CD4-positive, alpha-beta T cell (primary cell): ENCODE measurements at regions not wholly inside any gene's neighbourhood (a gene's known extent, or its start where the extent isn't known, plus 50 kb on each side); places are given as distances from the start of the nearest gene placed in this dataset.

ENCODE experiments used
- ATAC-seq: fragments of 200-7000 bp; cut with Tn5 transposase; one replicate; pipeline ENCODE4 v1.10.0; 2022; ENCODE audit warnings: mild to moderate bottlenecking; ENCODE audit not compliant: poor library complexity
- CTCF ChIA-PET: fragments of 350-600 bp; sonication (Branson Sonifier 250); formaldehyde crosslinking; loops from one replicate; lab custom pipeline; 2021; ENCODE audit warnings: antibody characterized with exemption, inconsistent platforms; lab: Charles Lee
- POLR2A ChIA-PET: fragments of 350-600 bp; sonication (Branson Sonifier 250); formaldehyde crosslinking; loops from one replicate; lab custom pipeline; 2021; ENCODE audit warnings: antibody characterized with exemption, inconsistent platforms; lab: Charles Lee
- DNase-seq, 14 experiments: peaks; one replicate each; pipeline ENCODE4 v3.0.0-alpha.2; 2013 to 2020; ENCODE audit warnings: mixed read lengths in 2 of 14
- H3K27ac ChIP-seq, 2 donors: one replicate each; pipeline versions ENCODE4 v1.5.1 to v1.7.0; 2013; ENCODE audit warnings: low read length in 2 of 2, low read depth in 1 of 2, mild to moderate bottlenecking in 1 of 2
- H3K27me3 ChIP-seq, 2 experiments: 1 replicate in 1 of 2; 2 replicates in 1 of 2; pipeline versions ENCODE4 v1.6.1 to v1.7.0; 2013; ENCODE audit warnings: low read length in 2 of 2, control low read depth in 1 of 2, mild to moderate bottlenecking in 1 of 2, moderate library complexity in 1 of 2; ENCODE audit not compliant: insufficient read depth in 2 of 2, control insufficient read depth in 1 of 2
- H3K36me3 ChIP-seq: one replicate; pipeline ENCODE4 v1.6.1; 2013; ENCODE audit warnings: low read length, control low read depth; ENCODE audit not compliant: insufficient read depth
- H3K4me1 ChIP-seq: one replicate; pipeline ENCODE4 v1.6.1; 2013; ENCODE audit warnings: low read length, control low read depth; ENCODE audit not compliant: insufficient read depth
- H3K4me3 ChIP-seq: one replicate; pipeline ENCODE4 v1.5.1; 2013; ENCODE audit warnings: mild to moderate bottlenecking, low read length, moderate library complexity
- H3K9me3 ChIP-seq, 2 experiments: 1 replicate in 1 of 2; 2 replicates in 1 of 2; pipeline versions ENCODE4 v1.6.1 to v1.7.0; 2013; ENCODE audit warnings: low read length in 2 of 2, mild to moderate bottlenecking in 2 of 2, control low read depth in 1 of 2, moderate library complexity in 1 of 2; ENCODE audit not compliant: control insufficient read depth in 1 of 2, insufficient read depth in 1 of 2
- H3K27ac Mint-ChIP-seq: one replicate; pipeline ENCODE4 v1.8.0; 2020; ENCODE audit warnings: mixed read lengths
- H3K27me3 Mint-ChIP-seq: one replicate; pipeline ENCODE4 v1.8.0; 2021; ENCODE audit warnings: mixed read lengths
- H3K36me3 Mint-ChIP-seq: one replicate; pipeline ENCODE4 v1.8.0; 2021; ENCODE audit warnings: low read depth, mixed read lengths
- H3K4me1 Mint-ChIP-seq: one replicate; pipeline ENCODE4 v1.8.0; 2021; ENCODE audit warnings: low read depth, mixed read lengths
- H3K4me3 Mint-ChIP-seq: one replicate; pipeline ENCODE4 v1.8.0; 2020; ENCODE audit warnings: mild to moderate bottlenecking, mixed read lengths
- H3K9me3 Mint-ChIP-seq: one replicate; pipeline ENCODE4 v1.8.0; 2020; ENCODE audit warnings: mixed read lengths
- intact Hi-C, 2 experiments: fragments of 100-400 bp; cut with DNase I in 1 of 2; cut with micrococcal nuclease in 1 of 2; formaldehyde crosslinking; loops; one replicate each; pipeline versions ENCODE4 v1.15.1 to v1.9.0; 2023 to 2025; cut with DNase I, micrococcal nuclease
- TF ChIP-seq, protein P1 (sequence below): fragments of 200-600 bp; IDR thresholded peaks from one replicate; pipeline ENCODE4 v1.8.0; 2022; ENCODE audit warnings: antibody characterized with exemption, mild to moderate bottlenecking

DNA sequence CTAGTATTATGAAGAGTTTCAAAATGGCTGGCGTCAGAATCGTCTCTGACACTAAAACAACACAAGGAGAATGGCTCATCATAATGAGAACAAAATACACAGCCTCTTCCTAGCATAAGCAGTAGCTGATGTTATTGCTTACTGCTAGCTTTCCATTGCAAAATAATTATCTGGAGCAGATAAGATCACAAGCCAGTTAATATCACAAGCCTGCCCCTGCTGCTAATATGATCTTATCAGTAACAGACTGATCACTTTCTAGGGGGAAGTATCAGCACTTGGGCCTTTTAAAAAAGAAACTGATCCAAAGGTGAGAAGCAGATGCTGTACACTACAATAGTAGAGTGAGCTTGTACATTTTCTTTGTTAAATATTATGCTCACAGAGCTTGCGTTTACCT is 554.8 kb upstream of the PABPC4L start:
- H3K4me1 ChIP-seq, result no peaks in the 10 kb centered on the region
- H3K4me3 ChIP-seq, result no peak overlapping the region
- ChIA-PET POLR2A (no interaction called here), CTCF (no interaction called here)
- H3K36me3 Mint-ChIP-seq, result no peaks in the 10 kb centered on the region
- H3K9me3 ChIP-seq, result no peaks in the 10 kb centered on the region
- intact Hi-C loops, result no loop called here
- H3K27me3 Mint-ChIP-seq, result no peaks in the 10 kb centered on the region
- no peak overlapping the region for H3K27ac Mint-ChIP-seq
- TF ChIP-seq, protein P1, sequence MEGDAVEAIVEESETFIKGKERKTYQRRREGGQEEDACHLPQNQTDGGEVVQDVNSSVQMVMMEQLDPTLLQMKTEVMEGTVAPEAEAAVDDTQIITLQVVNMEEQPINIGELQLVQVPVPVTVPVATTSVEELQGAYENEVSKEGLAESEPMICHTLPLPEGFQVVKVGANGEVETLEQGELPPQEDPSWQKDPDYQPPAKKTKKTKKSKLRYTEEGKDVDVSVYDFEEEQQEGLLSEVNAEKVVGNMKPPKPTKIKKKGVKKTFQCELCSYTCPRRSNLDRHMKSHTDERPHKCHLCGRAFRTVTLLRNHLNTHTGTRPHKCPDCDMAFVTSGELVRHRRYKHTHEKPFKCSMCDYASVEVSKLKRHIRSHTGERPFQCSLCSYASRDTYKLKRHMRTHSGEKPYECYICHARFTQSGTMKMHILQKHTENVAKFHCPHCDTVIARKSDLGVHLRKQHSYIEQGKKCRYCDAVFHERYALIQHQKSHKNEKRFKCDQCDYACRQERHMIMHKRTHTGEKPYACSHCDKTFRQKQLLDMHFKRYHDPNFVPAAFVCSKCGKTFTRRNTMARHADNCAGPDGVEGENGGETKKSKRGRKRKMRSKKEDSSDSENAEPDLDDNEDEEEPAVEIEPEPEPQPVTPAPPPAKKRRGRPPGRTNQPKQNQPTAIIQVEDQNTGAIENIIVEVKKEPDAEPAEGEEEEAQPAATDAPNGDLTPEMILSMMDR, result no peak
- no peak for ATAC-seq
- H3K27ac ChIP-seq, result no peak overlapping the region
- no peaks in the 10 kb centered on the region for H3K36me3 ChIP-seq
- H3K4me3 Mint-ChIP-seq, result no peak overlapping the region
- no peaks in the 10 kb centered on the region for H3K27me3 ChIP-seq
- H3K4me1 Mint-ChIP-seq, result no peaks in the 10 kb centered on the region
- no peak for DNase-seq
- H3K9me3 Mint-ChIP-seq, result peaks cover 9% of the 10 kb centered on the region

DNA sequence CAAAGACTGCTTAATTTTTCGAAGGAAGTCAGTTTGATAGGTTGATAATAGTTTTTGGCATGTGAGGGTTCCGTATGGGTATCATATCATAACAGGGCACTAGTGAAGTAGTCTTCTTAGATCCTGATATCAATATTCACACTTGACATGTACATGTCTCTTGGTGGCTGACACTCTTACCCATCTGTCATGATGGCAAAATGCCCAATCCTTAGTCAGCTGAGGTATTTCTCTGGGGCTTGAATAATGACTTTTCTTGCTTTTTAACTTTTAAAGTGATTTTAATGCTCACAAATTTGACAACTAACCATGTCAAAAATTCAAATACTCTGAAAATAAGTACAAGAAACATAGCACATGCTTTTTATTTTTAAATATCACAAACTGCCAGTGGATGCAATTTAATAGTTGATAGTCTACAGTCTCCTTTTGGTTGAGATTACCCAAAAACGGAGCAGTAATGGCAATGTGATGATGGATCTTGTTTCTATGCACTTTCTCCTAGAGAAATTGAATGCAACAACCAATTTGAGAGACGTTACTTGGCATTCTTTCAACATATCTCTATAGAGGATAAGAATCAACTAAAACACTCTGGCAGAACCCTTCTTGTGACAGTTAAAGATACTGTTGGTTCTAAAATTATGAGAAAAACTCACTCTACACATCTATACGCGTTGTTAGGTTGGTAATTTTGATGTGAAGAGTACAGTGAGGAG is 552.9 kb upstream of the PABPC4L start:
- intact Hi-C loops, result no loop called here
- Histone ChIP-seq H3K27ac (no peak overlapping the region), H3K36me3 (no peaks in the 10 kb centered on the region), H3K4me3 (no peak overlapping the region), H3K9me3 (no peaks in the 10 kb centered on the region), H3K4me1 (no peaks in the 10 kb centered on the region), H3K27me3 (no peaks in the 10 kb centered on the region)
- peaks cover 5% of the 10 kb centered on the region for H3K9me3 Mint-ChIP-seq
- no peaks in the 10 kb centered on the region for H3K4me1 Mint-ChIP-seq
- ATAC-seq (no peak), DNase-seq (no peak)
- H3K27ac Mint-ChIP-seq, result no peak overlapping the region
- no peak overlapping the region for H3K4me3 Mint-ChIP-seq
- ChIA-PET POLR2A (no interaction called here), CTCF (no interaction called here)
- no peaks in the 10 kb centered on the region for H3K36me3 Mint-ChIP-seq
- no peaks in the 10 kb centered on the region for H3K27me3 Mint-ChIP-seq
- TF ChIP-seq, protein P1, result no peak

DNA sequence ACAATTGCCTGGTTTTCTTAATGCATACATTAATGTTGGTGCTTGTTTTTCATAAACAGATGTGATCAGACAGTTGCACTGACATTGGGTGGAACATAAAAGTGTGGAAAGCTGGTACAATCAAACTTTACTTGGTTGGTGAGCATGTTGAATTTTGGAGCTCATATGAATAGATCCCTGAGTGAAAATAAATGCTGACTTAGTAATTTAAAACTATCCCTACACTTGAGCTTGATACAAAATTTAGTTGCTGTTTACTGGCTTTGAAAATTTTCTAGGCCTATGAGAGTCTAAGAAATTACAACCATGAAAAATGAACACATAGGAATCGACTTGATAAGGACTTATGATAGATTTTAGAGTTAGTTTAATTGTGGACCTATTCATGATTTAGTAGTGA is 551.8 kb upstream of the PABPC4L start:
- POLR2A ChIA-PET, result no interaction called here
- ATAC-seq, result no peak
- Histone ChIP-seq H3K27ac (no peak overlapping the region), H3K9me3 (no peaks in the 10 kb centered on the region), H3K4me1 (no peaks in the 10 kb centered on the region), H3K27me3 (no peaks in the 10 kb centered on the region), H3K4me3 (no peak overlapping the region), H3K36me3 (no peaks in the 10 kb centered on the region)
- CTCF ChIA-PET, result no interaction called here
- intact Hi-C loops, result no loop called here
- no peak for DNase-seq
- Mint-ChIP-seq H3K27me3 (no peaks in the 10 kb centered on the region), H3K27ac (no peak overlapping the region), H3K36me3 (no peaks in the 10 kb centered on the region), H3K9me3 (peaks cover 5% of the 10 kb centered on the region), H3K4me1 (no peaks in the 10 kb centered on the region), H3K4me3 (no peak overlapping the region)
- TF ChIP-seq, protein P1, result no peak
